DND-41 (cell line): ENCODE measurements at regions not wholly inside any gene's neighbourhood (a gene's known extent, or its start where the extent isn't known, plus 50 kb on each side); places are given as distances from the start of the nearest gene placed in this dataset.

ENCODE experiments used
- ATAC-seq: fragments of 200-7000 bp; cut with Tn5 transposase; 3 replicates; pipeline ENCODE4 v1.9.1; 2021; ENCODE audit warnings: low read depth; ENCODE audit not compliant: insufficient read depth
- DNase-seq: peaks from one replicate; pipeline ENCODE4 v3.0.0-alpha.2; 2020
- H2AFZ ChIP-seq: 2 replicates; pipeline ENCODE4 v1.6.0; 2012; ENCODE audit warnings: low read depth, low read length
- H3K27ac ChIP-seq: 2 replicates; pipeline ENCODE4 v1.5.1; 2012; ENCODE audit warnings: low read length, inconsistent platforms
- H3K27me3 ChIP-seq: fragments of 200-600 bp; sonication (generic); 2 replicates; pipeline ENCODE4 v1.6.0; 2012; ENCODE audit warnings: low read length, mild to moderate bottlenecking, inconsistent platforms; ENCODE audit not compliant: insufficient read depth, poor library complexity
- H3K36me3 ChIP-seq: 2 replicates; pipeline ENCODE4 v1.5.1; 2012; ENCODE audit warnings: low read length, inconsistent platforms; ENCODE audit not compliant: insufficient read depth
- H3K4me1 ChIP-seq: 2 replicates; pipeline ENCODE4 v1.5.1; 2012; ENCODE audit warnings: mild to moderate bottlenecking, low read length; ENCODE audit not compliant: insufficient read depth
- H3K4me2 ChIP-seq: 2 replicates; pipeline ENCODE4 v1.6.0; 2012; ENCODE audit warnings: mild to moderate bottlenecking, moderate library complexity, low read length, inconsistent platforms; ENCODE audit not compliant: insufficient read depth
- H3K4me3 ChIP-seq, 2 experiments: fragments of 200-600 bp in 1 of 2; shearing (Covaris generic) in 1 of 2; 2 replicates each; pipeline ENCODE4 v1.5.1; 2012 to 2016; ENCODE audit warnings: inconsistent platforms in 2 of 2, low read length in 2 of 2, mild to moderate bottlenecking in 2 of 2, low read depth in 1 of 2, moderate library complexity in 1 of 2
- H3K79me2 ChIP-seq: 2 replicates; pipeline ENCODE4 v1.6.0; 2012; ENCODE audit warnings: low read length, inconsistent platforms; ENCODE audit not compliant: insufficient read depth
- H3K9ac ChIP-seq: 2 replicates; pipeline ENCODE4 v1.6.0; 2012; ENCODE audit warnings: low read depth, mild to moderate bottlenecking, inconsistent platforms, low read length, moderate library complexity
- H3K9me3 ChIP-seq: 2 replicates; pipeline ENCODE4 v1.5.1; 2012; ENCODE audit warnings: low read length, moderate library complexity, mild to moderate bottlenecking, inconsistent platforms; ENCODE audit not compliant: insufficient read depth, severe bottlenecking
- H4K20me1 ChIP-seq: 2 replicates; pipeline ENCODE4 v1.6.0; 2012; ENCODE audit warnings: low read length; ENCODE audit not compliant: insufficient read depth
- EZH2 ChIP-seq: IDR thresholded peaks from 3 replicates; pipeline ENCODE4 v1.6.1; 2012; ENCODE audit warnings: borderline replicate concordance, low read depth, mild to moderate bottlenecking, moderate library complexity, low read length, inconsistent platforms; ENCODE audit not compliant: severe bottlenecking
- TF ChIP-seq, protein P1 (sequence below): IDR thresholded peaks from 2 replicates; pipeline ENCODE4 v1.5.1; 2012; ENCODE audit warnings: borderline replicate concordance, low read length, moderate library complexity, mild to moderate bottlenecking; ENCODE audit not compliant: poor library complexity, severe bottlenecking; ENCODE audit errors: extremely low read depth

GRCh38 chr2:122366969-122367645 is 611.7 kb downstream of the TSN start:
- no peak overlapping the region for H2AFZ ChIP-seq
- H3K4me1 ChIP-seq: no peaks in the 10 kb centered on the region
- no peaks in the 10 kb centered on the region for H3K9me3 ChIP-seq
- no peak overlapping the region for H3K9ac ChIP-seq
- no peaks in the 10 kb centered on the region for H3K36me3 ChIP-seq
- no peaks in the 10 kb centered on the region for H4K20me1 ChIP-seq
- H3K79me2 ChIP-seq: no peaks in the 10 kb centered on the region
- TF ChIP-seq, protein P1, sequence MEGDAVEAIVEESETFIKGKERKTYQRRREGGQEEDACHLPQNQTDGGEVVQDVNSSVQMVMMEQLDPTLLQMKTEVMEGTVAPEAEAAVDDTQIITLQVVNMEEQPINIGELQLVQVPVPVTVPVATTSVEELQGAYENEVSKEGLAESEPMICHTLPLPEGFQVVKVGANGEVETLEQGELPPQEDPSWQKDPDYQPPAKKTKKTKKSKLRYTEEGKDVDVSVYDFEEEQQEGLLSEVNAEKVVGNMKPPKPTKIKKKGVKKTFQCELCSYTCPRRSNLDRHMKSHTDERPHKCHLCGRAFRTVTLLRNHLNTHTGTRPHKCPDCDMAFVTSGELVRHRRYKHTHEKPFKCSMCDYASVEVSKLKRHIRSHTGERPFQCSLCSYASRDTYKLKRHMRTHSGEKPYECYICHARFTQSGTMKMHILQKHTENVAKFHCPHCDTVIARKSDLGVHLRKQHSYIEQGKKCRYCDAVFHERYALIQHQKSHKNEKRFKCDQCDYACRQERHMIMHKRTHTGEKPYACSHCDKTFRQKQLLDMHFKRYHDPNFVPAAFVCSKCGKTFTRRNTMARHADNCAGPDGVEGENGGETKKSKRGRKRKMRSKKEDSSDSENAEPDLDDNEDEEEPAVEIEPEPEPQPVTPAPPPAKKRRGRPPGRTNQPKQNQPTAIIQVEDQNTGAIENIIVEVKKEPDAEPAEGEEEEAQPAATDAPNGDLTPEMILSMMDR: no peak
- TF ChIP-seq EZH2: no peak
- no peaks in the 10 kb centered on the region for H3K27me3 ChIP-seq
- no peak for ATAC-seq
- no peak overlapping the region for H3K4me2 ChIP-seq
- DNase-seq: no peak
- H3K4me3 ChIP-seq: no peak overlapping the region
- H3K27ac ChIP-seq: no peak overlapping the region

GRCh38 chr2:122367646-122368010 is 612.2 kb downstream of the TSN start:
- DNase-seq: no peak
- H4K20me1 ChIP-seq: no peaks in the 10 kb centered on the region
- no peak overlapping the region for H3K27ac ChIP-seq
- H3K9me3 ChIP-seq: no peaks in the 10 kb centered on the region
- H3K27me3 ChIP-seq: no peaks in the 10 kb centered on the region
- H2AFZ ChIP-seq: no peak overlapping the region
- no peaks in the 10 kb centered on the region for H3K36me3 ChIP-seq
- H3K79me2 ChIP-seq: no peaks in the 10 kb centered on the region
- no peaks in the 10 kb centered on the region for H3K4me1 ChIP-seq
- TF ChIP-seq, protein P1: no peak
- no peak for TF ChIP-seq EZH2
- H3K4me3 ChIP-seq: no peak overlapping the region
- H3K9ac ChIP-seq: no peak overlapping the region
- H3K4me2 ChIP-seq: no peak overlapping the region
- no peak for ATAC-seq

DNA sequence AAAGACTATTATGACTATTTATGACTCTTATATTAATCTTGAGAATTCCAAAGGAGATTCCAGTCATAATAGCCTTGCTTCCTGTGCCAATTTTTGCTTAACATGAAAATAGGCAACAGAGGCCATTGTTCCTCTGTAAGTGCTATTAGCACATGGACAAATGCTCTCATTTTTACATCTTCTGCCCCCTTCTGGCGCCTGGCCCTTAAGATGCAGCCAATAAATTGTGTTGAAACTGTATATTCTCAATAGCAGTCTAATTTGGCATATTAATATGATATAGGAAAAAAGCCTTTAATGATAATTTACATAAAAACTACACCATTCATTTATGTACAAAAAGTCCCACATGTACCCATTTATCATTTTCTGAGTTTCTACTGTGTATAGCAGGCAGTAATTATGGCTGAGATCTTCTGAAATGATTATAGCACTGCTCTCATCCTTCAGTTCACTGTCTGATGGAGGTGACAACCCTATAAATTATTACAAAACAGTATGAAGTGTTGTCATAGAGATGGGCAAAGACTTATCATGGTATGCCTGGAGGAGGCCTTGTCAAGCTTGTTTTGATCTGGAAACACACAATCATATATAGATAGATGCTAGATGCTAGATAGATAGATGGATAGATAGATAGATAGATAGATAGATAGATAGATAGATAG is 613.3 kb downstream of the TSN start:
- Histone ChIP-seq H2AFZ (no peak overlapping the region), H3K9ac (no peak overlapping the region), H3K27ac (no peak overlapping the region), H3K9me3 (no peaks in the 10 kb centered on the region), H3K4me1 (no peaks in the 10 kb centered on the region), H3K27me3 (no peaks in the 10 kb centered on the region), H3K4me2 (no peak overlapping the region), H3K79me2 (no peaks in the 10 kb centered on the region), H3K4me3 (no peak overlapping the region), H3K36me3 (no peaks in the 10 kb centered on the region), H4K20me1 (no peaks in the 10 kb centered on the region)
- no peak for DNase-seq
- no peak for TF ChIP-seq EZH2
- TF ChIP-seq, protein P1: no peak
- ATAC-seq: no peak
